ENCODE measurements at regions not wholly inside any gene's neighbourhood (a gene's known extent, or its start where the extent isn't known, plus 50 kb on each side); places are given as distances from the start of the nearest gene placed in this dataset.

GRCh38 chr20:7775072-7775471 is 165.2 kb downstream of the HAO1 start:
- WGBS: 79% methylated on average over 2 of the region's 2 CpGs
- TF ChIP-seq REST (IDR thresholded peaks at IDR 0.05): no peak
- TF ChIP-seq GABPA (IDR thresholded peaks at IDR 0.05 in 1 of 2, conservative IDR thresholded peaks at IDR 0.05 in 1 of 2): no peak
- no peak for TF ChIP-seq FOXA1 (IDR thresholded peaks at IDR 0.05)
- TF ChIP-seq TAF1 (conservative IDR thresholded peaks at IDR 0.05): no peak
- TF ChIP-seq HNF4G (IDR thresholded peaks at IDR 0.05): no peak
- no peak for TF ChIP-seq ZBTB33 (IDR thresholded peaks at IDR 0.05)
- TF ChIP-seq YY1 (IDR thresholded peaks at IDR 0.05): no peak
- no peak for TF ChIP-seq EGR1 (IDR thresholded peaks at IDR 0.05; ENCODE audit: low read depth in 2 of 2)
- TF ChIP-seq CTCF (IDR thresholded peaks at IDR 0.05; ENCODE audit: low read depth, low read length, missing input control): no peak
- TF ChIP-seq SP1 (IDR thresholded peaks at IDR 0.05): no peak
- TF ChIP-seq FOXA2 (IDR thresholded peaks at IDR 0.05): no peak
- TF ChIP-seq RXRA (IDR thresholded peaks at IDR 0.05): no peak
- no peak for TF ChIP-seq JUND (IDR thresholded peaks at IDR 0.05)
- no peak for TF ChIP-seq HNF4A (conservative IDR thresholded peaks at IDR 0.05)
- TF ChIP-seq RAD21 (IDR thresholded peaks at IDR 0.05): no peak
- no peak for TF ChIP-seq MAX (IDR thresholded peaks at IDR 0.05)
- no peak for TF ChIP-seq NR2F2 (IDR thresholded peaks at IDR 0.05)
- TF ChIP-seq ATF3 (IDR thresholded peaks at IDR 0.05): no peak
- Histone ChIP-seq H3K36me3 (ENCODE audit: control insufficient read depth in 4 of 4, insufficient read depth in 3 of 4, low read depth in 1 of 4, low read length in 3 of 4) (no peaks in the 10 kb centered on the region), H3K4me3 (ENCODE audit: low read depth in 1 of 3, low read length in 3 of 3) (no peak overlapping the region), H3K9me3 (ENCODE audit: control insufficient read depth in 4 of 4, low read length in 3 of 4) (no peaks in the 10 kb centered on the region), H3K9ac (ENCODE audit: low read depth in 1 of 2, low read length in 2 of 2) (no peak overlapping the region), H3K27ac (ENCODE audit: low read depth in 1 of 2, low read length in 2 of 2) (no peak overlapping the region), H3K27me3 (ENCODE audit: control insufficient read depth in 4 of 4, insufficient read depth in 4 of 4, low read length in 3 of 4) (no peaks in the 10 kb centered on the region), H3K4me1 (ENCODE audit: control insufficient read depth in 4 of 4, insufficient read depth in 4 of 4, low read length in 3 of 4) (no peaks in the 10 kb centered on the region)
- DNase-seq (ENCODE audit: low spot score): no peak

All from liver (tissue), 8 donors.